ENCODE measurements at regions not wholly inside any gene's neighbourhood (a gene's known extent, or its start where the extent isn't known, plus 50 kb on each side); places are given as distances from the start of the nearest gene placed in this dataset.
A peak's percentile ranks its signal among the peaks of the same experiment; 100 is the strongest.

- Histone ChIP-seq H3K27ac (no peak overlapping the region), H3K4me1 (no peaks in the 10 kb centered on the region), H3K4me3 (no peak overlapping the region), H3K9me3 (no peaks in the 10 kb centered on the region), H3K36me3 (no peaks in the 10 kb centered on the region), H3K27me3 (no peaks in the 10 kb centered on the region)
- no peak for DNase-seq
- in situ Hi-C loops (cut with MboI; ENCODE audit: low pct_ligation_motif_present in 1 of 4, low pct_unique_long_range_greater_than_20kb in 1 of 4, low sequenced_read_pairs in 3 of 4) (no loop called here), intact Hi-C loops (cut with DNase I; ENCODE audit: low total_unique reads) (no loop called here)
- WGBS, 2 donors (ENCODE audit: low coverage in 1 of 2): 97 to 98% methylated on average over 5 to 8 of the region's 8 CpGs
- no peak for TF ChIP-seq EP300 (IDR thresholded peaks at IDR 0.05; ENCODE audit: low read depth)
- TF ChIP-seq CTCF (IDR thresholded peaks at IDR 0.05): no peak
- no peak for TF ChIP-seq POLR2A (IDR thresholded peaks at IDR 0.05)
- TF ChIP-seq POLR2AphosphoS5 (IDR thresholded peaks at IDR 0.05): no peak
These were observed 57.3 kb downstream of the HHEX start for GRCh38 chr10:92747066-92747465.

GRCh38 chr10:92747600-92747999, 57.8 kb downstream of the HHEX start:
- Histone ChIP-seq H3K36me3 (no peaks in the 10 kb centered on the region), H3K27me3 (no peaks in the 10 kb centered on the region), H3K27ac (no peak overlapping the region), H3K4me1 (no peaks in the 10 kb centered on the region), H3K4me3 (no peak overlapping the region), H3K9me3 (no peaks in the 10 kb centered on the region)
- 22% methylated on average over 2 of the region's 2 CpGs; no CpG with 5 or more reads in 1 of the 2 donors for WGBS, 2 donors (ENCODE audit: low coverage in 1 of 2)
- intact Hi-C loops (cut with DNase I; ENCODE audit: low total_unique reads) (no loop called here), in situ Hi-C loops (cut with MboI; ENCODE audit: low pct_ligation_motif_present in 1 of 4, low pct_unique_long_range_greater_than_20kb in 1 of 4, low sequenced_read_pairs in 3 of 4) (no loop called here)
- DNase-seq: peak; percentile 32
- TF ChIP-seq POLR2A (IDR thresholded peaks at IDR 0.05) (no peak), POLR2AphosphoS5 (IDR thresholded peaks at IDR 0.05) (no peak), CTCF (IDR thresholded peaks at IDR 0.05) (no peak), EP300 (IDR thresholded peaks at IDR 0.05; ENCODE audit: low read depth) (no peak)

- DNase-seq: no peak
- Histone ChIP-seq H3K4me1 (peaks cover 0 to 7% (median under 1%) of the 10 kb centered on the region in 4 donors), H3K27ac (peak overlapping the region in 1 of 4 donors; percentile 13), H3K36me3 (no peaks in the 10 kb centered on the region), H3K4me3 (no peak overlapping the region), H3K27me3 (no peaks in the 10 kb centered on the region), H3K9me3 (no peaks in the 10 kb centered on the region)
- 54 to 56% methylated on average over 8 to 9 of the region's 9 CpGs for WGBS, 2 donors (ENCODE audit: low coverage in 1 of 2)
- intact Hi-C loops (cut with DNase I; ENCODE audit: low total_unique reads) (no loop called here), in situ Hi-C loops (cut with MboI; ENCODE audit: low pct_ligation_motif_present in 1 of 4, low pct_unique_long_range_greater_than_20kb in 1 of 4, low sequenced_read_pairs in 3 of 4) (no loop called here)
- no peak for TF ChIP-seq POLR2A (IDR thresholded peaks at IDR 0.05)
- no peak for TF ChIP-seq POLR2AphosphoS5 (IDR thresholded peaks at IDR 0.05)
- TF ChIP-seq CTCF (IDR thresholded peaks at IDR 0.05): no peak
- no peak for TF ChIP-seq EP300 (IDR thresholded peaks at IDR 0.05; ENCODE audit: low read depth)
These were observed 61.2 kb downstream of the HHEX start for GRCh38 chr10:92750791-92751533.

GRCh38 chr10:92751534-92751811, 61.7 kb downstream of the HHEX start:
- Histone ChIP-seq H3K4me1 (peaks cover 0 to 12% (median 4%) of the 10 kb centered on the region in 4 donors), H3K4me3 (no peak overlapping the region), H3K36me3 (no peaks in the 10 kb centered on the region), H3K27ac (no peak overlapping the region), H3K27me3 (no peaks in the 10 kb centered on the region), H3K9me3 (no peaks in the 10 kb centered on the region)
- no peak for DNase-seq
- TF ChIP-seq POLR2A (IDR thresholded peaks at IDR 0.05): no peak
- TF ChIP-seq POLR2AphosphoS5 (IDR thresholded peaks at IDR 0.05): no peak
- no peak for TF ChIP-seq CTCF (IDR thresholded peaks at IDR 0.05)
- no peak for TF ChIP-seq EP300 (IDR thresholded peaks at IDR 0.05; ENCODE audit: low read depth)
- in situ Hi-C loops (cut with MboI; ENCODE audit: low pct_ligation_motif_present in 1 of 4, low pct_unique_long_range_greater_than_20kb in 1 of 4, low sequenced_read_pairs in 3 of 4): no loop called here
- WGBS, 2 donors (ENCODE audit: low coverage in 1 of 2): 69 to 87% methylated on average over 2 of the region's 2 CpGs
- intact Hi-C loops (cut with DNase I; ENCODE audit: low total_unique reads): no loop called here

Measured in transverse colon (tissue), 4 donors.